CD4-positive, alpha-beta memory T cell (primary cell): ENCODE measurements at regions not wholly inside any gene's neighbourhood (a gene's known extent, or its start where the extent isn't known, plus 50 kb on each side); places are given as distances from the start of the nearest gene placed in this dataset.

Source experiments
- CTCF ChIA-PET: fragments of 350-600 bp; sonication (Branson Sonifier 250); formaldehyde crosslinking; loops from one replicate; lab custom pipeline; 2021; ENCODE audit warnings: inconsistent platforms; ENCODE audit not compliant: partially characterized antibody; lab: Charles Lee
- POLR2A ChIA-PET: fragments of 350-600 bp; sonication (Branson Sonifier 250); formaldehyde crosslinking; loops from one replicate; lab custom pipeline; 2021; ENCODE audit not compliant: partially characterized antibody; lab: Charles Lee
- DNase-seq, 5 donors: peaks; one replicate each; pipeline versions ENCODE4 v3.0.0 to v3.0.0-alpha.2; 2020 to 2022; ENCODE audit warnings: mixed read lengths in 1 of 5
- H3K27ac ChIP-seq: one replicate; pipeline ENCODE4 v1.7.0; 2013; ENCODE audit warnings: low read depth, low read length
- H3K27me3 ChIP-seq: 2 replicates; pipeline ENCODE4 v1.7.0; 2013; ENCODE audit warnings: mild to moderate bottlenecking, low read length, moderate library complexity; ENCODE audit not compliant: insufficient read depth
- H3K36me3 ChIP-seq: 2 replicates; pipeline ENCODE4 v1.7.0; 2013; ENCODE audit warnings: mild to moderate bottlenecking, low read length, moderate library complexity; ENCODE audit not compliant: insufficient read depth
- H3K4me1 ChIP-seq: 2 replicates; pipeline ENCODE4 v1.7.0; 2013; ENCODE audit warnings: mild to moderate bottlenecking, low read length, moderate library complexity; ENCODE audit not compliant: insufficient read depth
- H3K4me3 ChIP-seq, 2 donors: one replicate each; pipeline ENCODE4 v1.7.0; 2013; ENCODE audit warnings: low read length in 2 of 2, mild to moderate bottlenecking in 1 of 2
- H3K9me3 ChIP-seq, 2 donors: one replicate each; pipeline ENCODE4 v1.7.0; 2013; ENCODE audit warnings: low read length in 2 of 2, control low read depth in 1 of 2; ENCODE audit not compliant: control insufficient read depth in 1 of 2
- H3K27ac Mint-ChIP-seq, 7 donors: one replicate each; pipeline ENCODE4 v1.8.0; 2020 to 2021; ENCODE audit warnings: mixed read lengths in 7 of 7, mild to moderate bottlenecking in 6 of 7, inconsistent platforms in 3 of 7, moderate library complexity in 3 of 7
- H3K27me3 Mint-ChIP-seq, 2 donors: one replicate each; pipeline ENCODE4 v1.8.0; 2020 to 2021; ENCODE audit warnings: mixed read lengths in 2 of 2
- H3K36me3 Mint-ChIP-seq, 2 donors: one replicate each; pipeline ENCODE4 v1.8.0; 2020 to 2021; ENCODE audit warnings: mixed read lengths in 2 of 2, inconsistent platforms in 1 of 2, mild to moderate bottlenecking in 1 of 2
- H3K4me1 Mint-ChIP-seq, 4 donors: one replicate each; pipeline ENCODE4 v1.8.0; 2020 to 2021; ENCODE audit warnings: mixed read lengths in 4 of 4, mild to moderate bottlenecking in 1 of 4
- H3K4me3 Mint-ChIP-seq, 8 donors: one replicate each; pipeline ENCODE4 v1.8.0; 2020 to 2021; ENCODE audit warnings: mixed read lengths in 8 of 8, mild to moderate bottlenecking in 7 of 8, moderate library complexity in 6 of 8, inconsistent platforms in 3 of 8
- H3K9me3 Mint-ChIP-seq, 8 donors: one replicate each; pipeline ENCODE4 v1.8.0; 2020 to 2021; ENCODE audit warnings: mixed read lengths in 8 of 8, mild to moderate bottlenecking in 5 of 8, inconsistent platforms in 3 of 8, moderate library complexity in 1 of 8
- intact Hi-C: fragments of 100-400 bp; cut with micrococcal nuclease; formaldehyde crosslinking; loops from one replicate; pipeline ENCODE4 v1.15.1; 2023

DNA sequence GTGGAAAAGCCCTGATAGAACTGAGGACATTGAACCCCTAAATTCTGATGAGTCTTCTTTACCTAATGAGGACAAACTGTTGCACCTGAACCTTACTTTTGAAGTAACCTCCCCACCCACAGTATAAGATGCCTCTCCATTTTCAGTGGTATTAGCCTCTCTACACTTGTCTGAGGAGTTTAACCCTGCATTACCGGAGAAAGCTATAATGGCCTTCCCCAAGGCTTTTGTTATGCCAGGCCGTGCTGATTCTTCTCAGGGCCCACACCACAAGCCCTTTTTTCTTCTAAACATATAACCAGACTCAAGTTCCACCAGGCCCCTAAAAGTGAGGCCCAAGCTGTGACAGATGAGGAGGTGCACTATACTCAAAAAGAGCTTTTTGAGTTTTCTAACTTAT lies 345.8 kb upstream of the GRID2 start:
- no peaks in the 10 kb centered on the region for H3K4me1 ChIP-seq
- CTCF ChIA-PET = no interaction called here
- no peaks in the 10 kb centered on the region for H3K36me3 ChIP-seq
- Mint-ChIP-seq H3K4me1 (no peaks in the 10 kb centered on the region), H3K27me3 (no peaks in the 10 kb centered on the region), H3K27ac (no peak overlapping the region), H3K9me3 (peaks cover 0 to 6% (median 3%) of the 10 kb centered on the region in 8 donors), H3K36me3 (no peaks in the 10 kb centered on the region), H3K4me3 (no peak overlapping the region)
- DNase-seq = no peak
- H3K9me3 ChIP-seq = no peaks in the 10 kb centered on the region
- intact Hi-C loops = no loop called here
- no peaks in the 10 kb centered on the region for H3K27me3 ChIP-seq
- POLR2A ChIA-PET = no interaction called here
- H3K27ac ChIP-seq = no peak overlapping the region
- no peak overlapping the region for H3K4me3 ChIP-seq

GRCh38 chr4:91958596-91958995 lies 345.2 kb upstream of the GRID2 start:
- ChIA-PET POLR2A (no interaction called here), CTCF (no interaction called here)
- H3K27ac ChIP-seq = no peak overlapping the region
- H3K4me1 ChIP-seq = no peaks in the 10 kb centered on the region
- Mint-ChIP-seq H3K27me3 (no peaks in the 10 kb centered on the region), H3K4me3 (no peak overlapping the region), H3K36me3 (no peaks in the 10 kb centered on the region), H3K27ac (no peak overlapping the region), H3K4me1 (no peaks in the 10 kb centered on the region), H3K9me3 (peaks cover 0 to 9% (median 3%) of the 10 kb centered on the region in 8 donors)
- no peak overlapping the region for H3K4me3 ChIP-seq
- no peaks in the 10 kb centered on the region for H3K9me3 ChIP-seq
- no peak for DNase-seq
- no peaks in the 10 kb centered on the region for H3K36me3 ChIP-seq
- no peaks in the 10 kb centered on the region for H3K27me3 ChIP-seq
- intact Hi-C loops = no loop called here

DNA sequence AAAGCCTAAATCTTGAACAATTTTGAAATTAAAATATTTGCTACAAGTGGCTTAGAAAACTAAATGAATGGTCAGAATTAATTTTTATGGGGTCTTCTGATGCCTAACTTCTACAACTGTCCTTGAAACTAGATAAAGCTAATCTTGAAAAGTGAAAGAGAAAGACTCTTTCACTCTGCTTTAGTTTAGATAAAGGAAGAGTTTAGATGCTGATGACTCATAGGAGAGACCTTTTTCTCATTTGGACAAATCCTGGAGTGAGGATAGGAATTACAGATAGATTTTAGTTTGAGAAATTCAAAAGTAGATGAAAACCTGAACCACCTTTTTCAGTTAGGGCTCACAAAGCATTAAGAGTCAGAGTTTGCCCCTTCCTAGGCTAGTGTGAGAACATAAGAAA lies 342.3 kb upstream of the GRID2 start:
- intact Hi-C loops = no loop called here
- ChIA-PET POLR2A (no interaction called here), CTCF (no interaction called here)
- peaks cover 0 to 5% (median 0%) of the 10 kb centered on the region in 8 donors for H3K9me3 Mint-ChIP-seq
- DNase-seq = no peak
- Histone ChIP-seq H3K4me1 (no peaks in the 10 kb centered on the region), H3K4me3 (no peak overlapping the region), H3K9me3 (no peaks in the 10 kb centered on the region), H3K27me3 (no peaks in the 10 kb centered on the region), H3K36me3 (no peaks in the 10 kb centered on the region), H3K27ac (no peak overlapping the region)
- no peaks in the 10 kb centered on the region for H3K27me3 Mint-ChIP-seq
- no peaks in the 10 kb centered on the region for H3K4me1 Mint-ChIP-seq
- H3K36me3 Mint-ChIP-seq = no peaks in the 10 kb centered on the region
- H3K4me3 Mint-ChIP-seq = no peak overlapping the region
- H3K27ac Mint-ChIP-seq = no peak overlapping the region

- Histone ChIP-seq H3K9me3 (no peaks in the 10 kb centered on the region), H3K36me3 (no peaks in the 10 kb centered on the region), H3K27me3 (no peaks in the 10 kb centered on the region), H3K27ac (no peak overlapping the region), H3K4me1 (no peaks in the 10 kb centered on the region), H3K4me3 (no peak overlapping the region)
- Mint-ChIP-seq H3K4me1 (no peaks in the 10 kb centered on the region), H3K4me3 (no peak overlapping the region), H3K9me3 (peaks cover 0 to 4% (median 0%) of the 10 kb centered on the region in 8 donors), H3K27me3 (no peaks in the 10 kb centered on the region), H3K36me3 (no peaks in the 10 kb centered on the region), H3K27ac (no peak overlapping the region)
- POLR2A ChIA-PET = no interaction called here
- CTCF ChIA-PET = no interaction called here
- DNase-seq = no peak
- intact Hi-C loops = no loop called here
Observed at GRCh38 chr4:91963486-91963885, 340.3 kb upstream of the GRID2 start.

DNA sequence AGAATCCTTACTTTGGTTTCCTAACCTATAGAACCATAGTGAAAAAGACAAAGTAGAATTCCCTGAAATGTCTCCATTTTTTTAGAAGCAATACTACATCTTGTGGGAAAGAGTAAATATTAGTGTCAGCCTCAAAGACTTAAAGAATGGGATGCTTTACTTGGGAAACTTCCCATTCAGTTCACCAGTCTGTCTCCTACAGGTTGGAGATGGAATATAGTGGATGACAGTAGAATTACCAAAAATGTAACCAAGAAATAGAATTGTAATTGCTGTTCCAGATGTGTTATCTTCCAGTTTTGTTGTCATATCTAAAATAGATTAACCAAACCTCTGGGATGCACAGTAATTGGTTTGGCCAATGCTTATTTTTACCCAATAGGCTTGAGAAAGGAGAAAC lies 338.6 kb upstream of the GRID2 start:
- Histone ChIP-seq H3K4me3 (no peak overlapping the region), H3K27ac (no peak overlapping the region), H3K4me1 (no peaks in the 10 kb centered on the region), H3K27me3 (no peaks in the 10 kb centered on the region), H3K36me3 (no peaks in the 10 kb centered on the region), H3K9me3 (no peaks in the 10 kb centered on the region)
- CTCF ChIA-PET = no interaction called here
- POLR2A ChIA-PET = no interaction called here
- no peak for DNase-seq
- intact Hi-C loops = no loop called here
- Mint-ChIP-seq H3K4me1 (no peaks in the 10 kb centered on the region), H3K4me3 (no peak overlapping the region), H3K27me3 (no peaks in the 10 kb centered on the region), H3K36me3 (no peaks in the 10 kb centered on the region), H3K9me3 (peaks cover 0 to 4% (median 0%) of the 10 kb centered on the region in 8 donors), H3K27ac (no peak overlapping the region)

- intact Hi-C loops = no loop called here
- ChIA-PET POLR2A (no interaction called here), CTCF (no interaction called here)
- Mint-ChIP-seq H3K4me3 (no peak overlapping the region), H3K36me3 (no peaks in the 10 kb centered on the region), H3K9me3 (peaks cover 3 to 20% (median 14%) of the 10 kb centered on the region in 8 donors), H3K4me1 (no peaks in the 10 kb centered on the region), H3K27ac (no peak overlapping the region), H3K27me3 (no peaks in the 10 kb centered on the region)
- Histone ChIP-seq H3K36me3 (no peaks in the 10 kb centered on the region), H3K9me3 (no peaks in the 10 kb centered on the region), H3K4me1 (no peaks in the 10 kb centered on the region), H3K27ac (no peak overlapping the region), H3K27me3 (no peaks in the 10 kb centered on the region), H3K4me3 (no peak overlapping the region)
- no peak for DNase-seq
Observed at GRCh38 chr4:91973479-91974153, 330.1 kb upstream of the GRID2 start.

DNA sequence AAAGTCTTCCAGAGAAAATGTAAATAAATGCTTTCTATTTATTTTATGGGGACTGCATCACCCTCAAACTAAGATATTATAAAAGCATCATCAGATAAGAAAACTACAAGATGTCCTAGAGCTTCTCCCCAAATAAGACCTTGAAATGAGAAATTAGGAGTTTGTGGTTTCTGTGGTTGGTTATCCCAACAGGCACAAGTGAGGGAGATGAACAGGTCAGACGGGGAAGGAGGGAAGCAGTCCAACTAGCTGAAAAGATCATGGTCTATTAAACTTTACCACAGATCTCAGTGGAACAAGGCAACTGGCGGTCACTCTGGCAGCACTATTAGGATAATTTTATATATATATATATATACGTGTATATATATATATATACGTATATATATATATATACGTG lies 319.3 kb upstream of the GRID2 start:
- POLR2A ChIA-PET = no interaction called here
- Histone ChIP-seq H3K4me1 (no peaks in the 10 kb centered on the region), H3K27ac (no peak overlapping the region), H3K36me3 (no peaks in the 10 kb centered on the region), H3K27me3 (no peaks in the 10 kb centered on the region), H3K4me3 (no peak overlapping the region), H3K9me3 (no peaks in the 10 kb centered on the region)
- H3K27me3 Mint-ChIP-seq = no peaks in the 10 kb centered on the region
- H3K27ac Mint-ChIP-seq = no peak overlapping the region
- no peaks in the 10 kb centered on the region for H3K4me1 Mint-ChIP-seq
- H3K4me3 Mint-ChIP-seq = no peak overlapping the region
- intact Hi-C loops = no loop called here
- CTCF ChIA-PET = no interaction called here
- no peaks in the 10 kb centered on the region for H3K36me3 Mint-ChIP-seq
- no peak for DNase-seq
- H3K9me3 Mint-ChIP-seq = peaks cover 0 to 4% (median under 1%) of the 10 kb centered on the region in 8 donors

DNA sequence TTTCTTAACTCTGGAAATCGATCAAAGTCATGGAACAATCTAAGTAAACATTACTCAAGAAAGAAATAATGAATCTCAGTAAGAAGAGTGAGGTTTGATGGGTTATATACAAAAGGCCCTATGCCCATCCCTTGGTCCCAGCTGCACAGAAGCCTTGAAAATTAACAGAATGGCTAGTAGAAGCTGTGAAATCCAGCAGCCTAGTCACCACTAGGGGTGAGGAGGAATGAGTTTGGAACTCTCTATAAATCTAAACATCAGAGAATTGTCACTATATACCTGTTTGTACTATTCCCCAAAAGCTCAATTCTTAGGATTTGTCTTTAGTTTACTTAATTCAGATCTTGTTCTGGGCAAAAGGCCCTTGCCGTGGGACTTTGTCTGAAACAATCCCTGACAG lies 313.9 kb upstream of the GRID2 start:
- Mint-ChIP-seq H3K27ac (no peak overlapping the region), H3K36me3 (no peaks in the 10 kb centered on the region), H3K4me3 (no peak overlapping the region), H3K4me1 (no peaks in the 10 kb centered on the region), H3K9me3 (peaks cover 0 to 7% (median 3%) of the 10 kb centered on the region in 8 donors), H3K27me3 (no peaks in the 10 kb centered on the region)
- intact Hi-C loops = no loop called here
- Histone ChIP-seq H3K4me1 (no peaks in the 10 kb centered on the region), H3K27ac (no peak overlapping the region), H3K4me3 (no peak overlapping the region), H3K9me3 (no peaks in the 10 kb centered on the region), H3K36me3 (no peaks in the 10 kb centered on the region), H3K27me3 (no peaks in the 10 kb centered on the region)
- no peak for DNase-seq
- ChIA-PET POLR2A (no interaction called here), CTCF (no interaction called here)
